HUES64 (cell line): ENCODE measurements at regions not wholly inside any gene's neighbourhood (a gene's known extent, or its start where the extent isn't known, plus 50 kb on each side); places are given as distances from the start of the nearest gene placed in this dataset.
"Not testable (repeated sequence)": the region's sequence is repeated elsewhere in the genome, so short reads cannot be mapped to it uniquely, and the experiment has no call there.

Experiments used
- H3K27ac ChIP-seq: 2 replicates; pipeline ENCODE4 v1.7.0; 2013; ENCODE audit warnings: low read depth, low read length, inconsistent platforms
- H3K27me3 ChIP-seq: 2 replicates; pipeline ENCODE4 v1.6.1; 2013; ENCODE audit warnings: mild to moderate bottlenecking, low read length; ENCODE audit not compliant: insufficient read depth
- H3K36me3 ChIP-seq: 2 replicates; pipeline ENCODE4 v1.6.1; 2013; ENCODE audit warnings: mild to moderate bottlenecking, low read length; ENCODE audit not compliant: insufficient read depth
- H3K4me1 ChIP-seq: 2 replicates; pipeline ENCODE4 v1.6.1; 2013; ENCODE audit warnings: mild to moderate bottlenecking, low read length, moderate library complexity; ENCODE audit not compliant: insufficient read depth
- H3K4me3 ChIP-seq: 2 replicates; pipeline ENCODE4 v1.5.1; 2013; ENCODE audit warnings: mild to moderate bottlenecking, low read length, moderate library complexity
- H3K9ac ChIP-seq: 2 replicates; pipeline ENCODE4 v1.6.1; 2013; ENCODE audit warnings: mild to moderate bottlenecking, low read depth, low read length
- H3K9me3 ChIP-seq: 2 replicates; pipeline ENCODE4 v1.6.1; 2013; ENCODE audit warnings: low read depth, low read length; ENCODE audit not compliant: insufficient read depth
- WGBS: fragments of 150-250, 120-280 bp; methylation state at CpG from one replicate; pipeline ENCODE4 v1.1.7; 2013; ENCODE audit warnings: missing lambda C conversion rate; 5-methylcytosine and 5-hydroxymethylcytosine counted together

DNA sequence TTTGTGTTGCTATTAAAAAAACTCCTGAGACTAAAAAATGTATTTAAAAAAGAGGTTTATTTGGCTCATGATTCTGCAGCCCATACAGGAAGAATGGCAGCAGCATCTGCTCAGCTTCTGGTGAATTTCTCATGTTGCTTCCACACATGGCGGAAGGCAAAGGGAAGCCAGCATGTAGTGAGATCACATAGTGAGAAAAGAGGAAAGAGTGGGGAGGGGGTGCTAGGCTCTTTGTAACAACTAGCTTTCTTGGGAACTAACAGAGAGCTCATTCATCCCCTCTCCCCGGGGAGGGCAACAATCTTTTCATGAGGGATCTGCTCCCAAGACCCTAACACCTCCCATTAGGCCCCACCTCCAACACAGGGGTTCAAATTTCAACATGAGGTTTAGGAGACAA lies 87.6 kb upstream of the ZNF658 start:
- H3K36me3 ChIP-seq, H3K9me3 ChIP-seq, H3K27me3 ChIP-seq, H3K4me1 ChIP-seq: not testable (repeated sequence)
- WGBS, result 0% methylated on average over 1 of the region's 2 CpGs
- Histone ChIP-seq H3K9ac (peak overlapping the region; percentile 73), H3K4me3 (peak overlapping the region; percentile 32; the same call in 1 of the 2 replicates), H3K27ac (peak overlapping the region; percentile 94)

DNA sequence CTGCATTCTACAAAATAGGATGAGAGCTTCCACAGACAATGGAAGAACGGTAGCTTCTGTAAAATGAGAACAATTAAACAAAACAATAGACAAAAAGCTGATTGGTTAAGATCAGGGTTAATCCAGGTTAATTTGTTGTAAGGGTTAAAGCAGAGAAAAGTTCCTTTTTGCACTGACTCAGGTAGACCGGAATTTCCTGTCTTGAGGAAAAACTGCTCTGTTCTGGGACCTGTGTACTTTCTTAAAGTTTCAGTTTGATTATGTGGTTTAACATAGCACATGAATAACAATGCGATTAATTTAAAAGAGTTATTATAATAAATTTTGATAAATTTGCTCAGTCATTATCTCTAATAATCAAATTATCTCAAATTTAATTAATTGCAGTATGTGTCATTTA lies 86.5 kb upstream of the ZNF658 start:
- H3K9me3 ChIP-seq, H3K4me3 ChIP-seq, H3K36me3 ChIP-seq, H3K27me3 ChIP-seq, H3K9ac ChIP-seq, H3K4me1 ChIP-seq: not testable (repeated sequence)
- no CpG with 5 or more reads among the region's 3 CpGs for WGBS
- H3K27ac ChIP-seq, result peak overlapping the region; percentile 70; the same call in 1 of the 2 replicates

DNA sequence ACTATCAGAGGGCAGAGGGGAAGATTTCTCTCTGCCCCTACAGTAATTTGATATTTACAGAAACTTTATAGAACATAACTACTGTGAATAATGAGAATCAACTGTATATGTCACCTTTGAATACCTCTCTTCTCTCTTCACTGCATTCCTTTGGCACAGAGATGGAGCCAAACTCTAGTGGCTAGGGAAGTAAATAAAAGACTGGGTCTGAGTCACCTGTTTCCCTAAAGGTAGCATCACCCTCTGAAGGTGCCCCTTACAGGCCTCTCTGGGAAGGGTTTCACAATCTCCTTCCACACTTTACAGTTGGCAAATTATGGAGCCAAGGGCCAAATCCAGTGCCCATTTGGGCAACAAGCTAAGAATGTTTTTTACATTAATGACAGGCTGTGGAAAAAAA lies 81.0 kb upstream of the ZNF658 start:
- not testable (repeated sequence) for H3K9ac ChIP-seq, H3K27ac ChIP-seq, H3K36me3 ChIP-seq, H3K9me3 ChIP-seq, H3K4me3 ChIP-seq, H3K4me1 ChIP-seq, H3K27me3 ChIP-seq

DNA sequence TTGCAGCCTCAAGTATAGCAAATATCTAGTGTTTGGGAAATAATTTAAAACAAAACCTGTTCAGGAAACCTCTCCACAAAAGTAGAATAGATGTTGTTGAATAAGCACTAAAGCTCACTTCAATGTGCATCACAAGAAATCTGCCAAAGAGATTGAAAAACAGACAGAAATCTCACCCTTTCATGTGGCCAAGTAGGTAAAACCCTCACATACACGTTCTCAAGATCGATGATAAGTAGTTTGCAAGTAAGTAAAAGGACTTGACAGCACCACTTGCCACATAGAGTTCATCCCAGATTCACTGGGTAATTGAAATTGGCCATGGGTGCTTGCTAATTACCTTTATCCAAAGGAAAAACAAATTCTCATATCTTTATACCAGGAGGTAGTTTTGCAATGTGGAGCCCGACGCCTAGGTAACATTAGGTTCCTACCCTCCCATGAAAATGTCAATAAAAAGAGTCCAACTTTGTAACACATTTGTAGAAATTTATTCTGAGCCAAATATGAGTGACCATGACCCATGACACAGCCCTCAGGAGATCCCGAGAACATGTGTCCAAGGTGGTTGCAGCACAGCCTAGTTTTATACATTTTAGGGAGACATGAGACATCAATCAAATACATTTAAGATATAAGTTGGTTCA lies 80.4 kb upstream of the ZNF658 start:
- WGBS, result 100% methylated on average over 2 of the region's 5 CpGs
- H3K27ac ChIP-seq, H3K9me3 ChIP-seq, H3K4me1 ChIP-seq, H3K9ac ChIP-seq, H3K4me3 ChIP-seq, H3K36me3 ChIP-seq, H3K27me3 ChIP-seq: not testable (repeated sequence)

DNA sequence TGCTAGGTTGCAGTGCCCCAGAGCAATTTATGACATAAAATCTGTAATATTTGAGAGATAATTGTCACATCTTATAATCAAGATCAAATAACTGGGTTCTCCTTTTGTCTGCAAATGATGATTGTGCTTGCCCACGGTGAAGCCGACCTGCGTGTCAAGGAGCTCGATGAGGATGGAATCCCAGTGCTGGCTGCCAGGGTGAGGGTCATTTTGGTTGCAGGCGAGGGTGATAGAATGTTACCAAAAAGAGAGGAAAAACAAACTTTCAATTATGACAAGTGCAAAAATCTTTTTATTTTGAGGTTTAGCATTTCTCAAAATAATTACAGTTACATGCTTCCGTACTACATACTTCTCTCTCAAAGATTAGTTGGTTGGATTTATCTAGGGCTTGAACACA lies 76.4 kb upstream of the ZNF658 start:
- 92% methylated on average over 5 of the region's 6 CpGs for WGBS
- not testable (repeated sequence) for H3K9me3 ChIP-seq, H3K4me3 ChIP-seq, H3K36me3 ChIP-seq, H3K27ac ChIP-seq, H3K4me1 ChIP-seq, H3K27me3 ChIP-seq, H3K9ac ChIP-seq

DNA sequence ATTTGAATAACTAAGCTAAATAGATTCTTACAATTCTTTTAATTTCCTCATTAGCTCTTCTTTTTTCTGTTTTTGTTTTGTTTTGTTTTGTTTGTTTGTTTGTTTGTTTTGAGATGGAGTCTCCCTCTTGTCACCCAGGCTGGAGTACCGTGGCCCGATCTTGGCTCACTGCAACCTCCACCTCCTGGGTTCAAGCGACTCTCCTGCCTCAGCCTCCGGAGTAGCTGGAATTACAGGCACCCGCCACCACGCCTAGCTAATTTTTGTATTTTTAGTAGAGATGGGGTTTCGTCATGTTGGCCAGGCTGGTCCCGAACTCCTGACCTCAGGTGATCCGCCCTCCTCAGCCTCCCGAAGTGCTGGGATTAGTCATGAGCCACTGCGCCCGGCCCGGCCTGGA lies 70.7 kb upstream of the ZNF658 start:
- H3K27me3 ChIP-seq, H3K9ac ChIP-seq, H3K36me3 ChIP-seq, H3K4me3 ChIP-seq, H3K4me1 ChIP-seq, H3K27ac ChIP-seq, H3K9me3 ChIP-seq: not testable (repeated sequence)
- 96% methylated on average over 13 of the region's 13 CpGs for WGBS

DNA sequence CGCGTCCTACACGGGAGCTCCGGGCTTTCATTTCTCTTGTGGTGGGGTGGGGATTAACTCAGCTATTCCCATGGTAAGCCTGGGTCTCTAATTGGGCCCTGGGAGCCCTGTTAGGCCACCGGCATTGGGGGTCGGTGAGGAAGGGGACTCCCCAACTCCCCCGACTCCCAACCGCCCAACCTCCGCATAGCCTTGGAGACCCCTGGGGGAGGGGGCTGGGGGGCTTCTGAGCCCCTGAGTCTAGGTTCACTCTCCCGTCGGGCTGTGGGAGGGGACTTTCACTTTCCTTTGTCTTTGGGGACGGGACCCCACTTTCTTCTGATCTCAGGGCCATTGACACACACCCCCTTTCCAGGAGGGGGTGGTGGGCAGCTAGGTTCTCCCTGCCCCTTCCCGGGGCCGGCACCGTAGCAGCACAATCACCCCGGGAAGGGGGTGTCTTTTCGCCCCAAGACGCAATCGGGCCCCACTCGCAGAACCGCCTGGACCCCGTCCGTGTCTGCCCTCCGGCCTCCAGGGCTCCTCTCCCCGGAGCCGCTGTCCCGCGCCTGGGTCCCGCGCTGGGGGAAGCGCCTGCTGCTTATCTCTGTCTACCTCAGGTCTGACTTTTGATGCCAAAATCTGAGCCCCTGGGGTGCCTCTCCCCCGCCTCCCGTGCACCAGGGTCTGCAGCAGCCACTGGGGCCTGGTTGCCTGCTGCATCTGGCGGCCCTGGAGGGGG lies 69.6 kb upstream of the ZNF658 start:
- H3K9ac ChIP-seq, H3K9me3 ChIP-seq, H3K4me1 ChIP-seq, H3K4me3 ChIP-seq, H3K27me3 ChIP-seq, H3K36me3 ChIP-seq, H3K27ac ChIP-seq: not testable (repeated sequence)
- 93% methylated on average over 17 of the region's 34 CpGs for WGBS

DNA sequence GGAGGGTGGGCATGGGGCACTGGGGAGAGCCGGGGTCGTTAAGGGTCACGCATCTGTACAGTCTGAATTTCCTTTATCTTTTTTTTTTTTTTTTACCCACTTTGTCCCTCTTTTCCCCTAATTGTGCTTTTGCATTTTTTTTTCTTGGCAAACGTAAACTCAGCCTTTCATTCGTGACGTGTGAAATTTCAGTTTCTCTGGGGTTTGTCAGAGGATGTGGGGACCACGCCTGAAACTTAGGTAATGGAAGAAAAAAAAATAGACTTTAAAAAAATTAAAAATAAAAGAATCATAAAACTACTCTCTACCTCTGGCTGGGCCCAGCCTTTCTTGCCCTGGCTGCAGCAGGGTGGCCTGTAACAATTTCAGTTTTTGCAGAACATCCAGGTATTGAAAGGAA lies 68.3 kb upstream of the ZNF658 start:
- H3K9me3 ChIP-seq, H3K36me3 ChIP-seq, H3K27ac ChIP-seq, H3K9ac ChIP-seq, H3K27me3 ChIP-seq, H3K4me3 ChIP-seq, H3K4me1 ChIP-seq: not testable (repeated sequence)
- WGBS, result 96% methylated on average over 3 of the region's 7 CpGs

DNA sequence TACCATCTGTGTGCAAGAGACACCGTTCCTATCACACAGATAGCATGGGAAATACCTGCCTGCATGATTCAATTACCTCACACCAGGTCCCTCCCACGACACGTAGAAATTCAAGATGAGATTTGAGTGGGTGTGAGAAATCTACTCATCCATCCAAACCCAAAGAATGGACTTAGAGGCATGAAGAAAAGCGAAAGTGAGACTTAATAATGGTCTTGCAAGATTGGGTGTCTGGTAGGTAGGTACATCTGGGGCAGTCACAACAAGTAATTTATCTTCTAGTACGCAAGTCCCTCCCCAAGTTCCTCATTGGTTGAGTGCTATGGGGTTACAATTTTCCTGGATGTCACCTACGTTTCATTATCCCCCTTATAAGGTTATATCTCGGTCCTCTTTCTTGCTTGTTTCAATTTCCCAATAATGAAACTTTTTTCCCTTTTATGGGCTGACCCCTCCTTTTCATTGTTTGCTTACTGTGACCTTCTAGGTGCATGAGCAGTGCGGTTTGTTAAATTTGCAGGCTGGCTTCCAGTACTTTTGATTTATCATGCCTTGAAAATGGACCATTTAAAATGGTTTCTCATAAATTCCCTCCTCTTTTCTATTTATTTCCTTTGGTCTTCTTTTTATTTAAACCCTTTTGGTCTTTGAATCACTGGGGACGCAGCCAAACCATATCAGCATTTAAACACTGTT lies 63.1 kb upstream of the ZNF658 start:
- H3K9ac ChIP-seq, H3K36me3 ChIP-seq, H3K27ac ChIP-seq, H3K27me3 ChIP-seq, H3K9me3 ChIP-seq, H3K4me3 ChIP-seq, H3K4me1 ChIP-seq: not testable (repeated sequence)
- no CpG with 5 or more reads among the region's 9 CpGs for WGBS
